ENCODE measurements at regions not wholly inside any gene's neighbourhood (a gene's known extent, or its start where the extent isn't known, plus 50 kb on each side); places are given as distances from the start of the nearest gene placed in this dataset.

DNA sequence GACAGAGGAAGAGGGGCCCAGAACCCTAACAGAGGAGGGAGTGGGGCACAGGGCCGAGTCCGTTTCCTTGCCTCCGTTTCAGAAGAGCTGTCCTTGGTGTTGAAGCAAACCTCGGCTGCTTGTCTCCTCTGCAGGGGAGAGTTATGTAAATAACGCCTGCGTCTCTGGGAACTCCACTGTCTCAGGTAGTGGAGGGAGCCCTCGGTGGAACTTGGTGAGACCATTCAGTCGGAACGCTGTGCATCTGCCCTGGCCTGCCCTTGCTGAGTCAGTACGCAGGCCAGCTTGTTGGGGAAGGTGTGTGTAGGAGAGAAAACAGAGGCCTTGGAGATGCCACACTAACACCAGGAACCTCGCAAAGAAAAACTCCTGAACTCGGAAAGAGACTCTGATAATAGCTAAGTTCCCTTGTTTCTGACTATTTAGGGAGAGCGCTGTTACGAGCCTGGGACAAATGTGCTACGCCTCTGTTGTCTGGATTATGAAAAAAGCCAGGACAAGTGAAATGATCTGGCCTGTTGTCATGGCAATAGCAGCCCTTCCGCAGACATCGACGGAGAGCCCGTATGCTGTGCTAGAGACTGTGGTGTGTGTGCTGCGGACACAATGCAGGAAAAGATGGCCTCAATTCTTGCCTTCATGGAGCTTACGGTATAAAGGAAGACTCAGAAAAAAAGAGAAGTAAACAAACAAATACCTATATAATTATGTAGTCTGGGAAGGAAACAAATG lies 94.6 kb upstream of the AKT3 start:
- Histone ChIP-seq H3K9me3 (no peaks in the 10 kb centered on the region), H3K4me1 (no peaks in the 10 kb centered on the region), H3K27ac (no peak overlapping the region), H3K36me3 (no peaks in the 10 kb centered on the region), H3K27me3 (no peaks in the 10 kb centered on the region), H3K4me3 (no peak overlapping the region)
- WGBS (ENCODE audit: insufficient coverage, low coverage, low lambda C conversion rate, missing lambda C conversion rate), result 52% methylated on average over 19 of the region's 21 CpGs
- TF ChIP-seq CTCF (IDR thresholded peaks at IDR 0.05) (no peak), POLR2A (IDR thresholded peaks at IDR 0.05) (no peak)
- no peak for DNase-seq
- intact Hi-C loops (cut with DNase I), result no loop called here
- ATAC-seq, result no peak

DNA sequence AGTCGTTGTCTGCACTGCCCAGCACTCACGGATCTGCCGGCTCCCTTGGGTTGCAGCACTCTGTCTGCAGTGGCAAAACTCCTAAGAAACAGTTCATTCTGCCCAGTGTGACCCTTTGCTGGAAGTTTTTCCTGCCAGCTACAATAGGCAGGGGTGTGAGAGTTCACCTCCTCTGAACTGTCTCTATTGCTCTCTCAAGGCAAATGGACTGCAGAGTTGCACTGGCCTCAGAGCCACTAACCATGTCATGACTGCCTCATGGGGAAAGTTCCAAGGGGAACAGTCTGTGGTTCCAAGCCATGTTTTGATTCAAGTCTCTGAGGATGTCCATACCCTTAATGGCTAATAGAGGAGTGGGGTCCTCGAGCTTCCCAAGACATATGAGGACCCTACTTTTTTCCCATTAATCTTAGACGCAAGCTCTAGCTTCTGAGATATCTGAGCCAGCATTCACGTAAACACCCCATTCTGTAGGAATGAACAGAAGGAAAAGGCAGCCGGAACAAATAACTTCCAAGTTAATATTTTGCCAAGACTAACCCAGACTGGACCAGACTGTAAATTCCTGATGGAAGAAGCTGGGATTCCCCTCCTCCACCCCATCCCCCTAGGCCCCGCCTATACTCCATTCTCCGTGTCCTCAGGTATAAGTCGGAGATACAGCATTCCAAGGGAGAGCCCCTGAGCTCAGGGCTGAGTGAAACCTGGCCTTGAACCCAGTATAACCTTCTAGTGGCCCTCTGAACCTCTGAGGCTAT lies 93.8 kb upstream of the AKT3 start:
- ATAC-seq (no peak), DNase-seq (no peak)
- Histone ChIP-seq H3K36me3 (no peaks in the 10 kb centered on the region), H3K9me3 (no peaks in the 10 kb centered on the region), H3K27ac (no peak overlapping the region), H3K4me3 (no peak overlapping the region), H3K27me3 (no peaks in the 10 kb centered on the region), H3K4me1 (no peaks in the 10 kb centered on the region)
- TF ChIP-seq POLR2A (IDR thresholded peaks at IDR 0.05) (no peak), CTCF (IDR thresholded peaks at IDR 0.05) (no peak)
- intact Hi-C loops (cut with DNase I), result no loop called here
- 37% methylated on average over 8 of the region's 10 CpGs for WGBS (ENCODE audit: insufficient coverage, low coverage, low lambda C conversion rate, missing lambda C conversion rate)

DNA sequence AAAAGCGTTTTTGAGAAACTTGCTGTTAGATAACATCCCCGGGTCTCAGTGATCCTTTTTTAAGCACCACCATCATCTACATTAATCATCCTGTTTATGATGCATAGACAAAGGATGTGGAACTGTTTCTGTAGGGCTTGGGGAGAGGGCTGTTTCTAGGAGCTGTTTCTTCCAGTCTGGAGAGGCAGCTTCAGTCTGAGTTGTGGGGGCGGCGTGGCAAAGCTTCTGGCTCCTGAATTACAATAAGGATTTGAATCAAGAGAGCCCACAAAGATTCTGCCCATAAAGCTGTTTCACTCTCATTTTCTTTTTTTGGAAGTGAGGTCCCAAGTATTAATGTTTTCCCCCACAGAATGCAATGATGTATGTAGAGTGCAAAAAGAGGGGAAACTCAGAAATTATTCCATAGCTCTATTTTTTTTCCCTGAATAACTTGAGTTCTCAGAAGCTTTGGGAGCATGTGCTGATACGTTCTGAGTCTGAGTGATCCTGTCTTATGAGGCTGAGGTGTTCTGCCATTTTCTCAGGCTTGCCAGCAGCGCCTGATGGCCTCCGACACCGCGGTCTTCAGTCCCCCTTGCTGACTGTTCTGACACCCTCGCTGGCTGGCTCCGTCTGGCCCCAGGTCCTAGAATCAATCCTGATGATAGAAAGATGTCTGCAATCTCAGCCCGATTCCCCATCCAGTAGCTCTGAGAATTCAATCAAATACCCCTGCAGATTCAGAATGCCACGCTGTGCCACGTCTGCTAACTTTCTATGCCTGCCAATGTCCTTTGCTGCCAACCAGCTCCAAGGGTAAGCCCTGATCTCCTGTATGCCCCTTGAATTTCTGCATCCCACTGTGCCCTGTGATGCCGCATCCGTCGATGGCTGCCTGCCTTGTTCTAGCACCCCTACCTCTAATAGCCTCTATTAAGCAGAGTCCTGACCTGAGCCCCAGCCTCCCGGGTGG lies 92.4 kb upstream of the AKT3 start:
- H3K4me3 ChIP-seq, result no peak overlapping the region
- no peaks in the 10 kb centered on the region for H3K9me3 ChIP-seq
- TF ChIP-seq POLR2A (IDR thresholded peaks at IDR 0.05) (no peak), CTCF (IDR thresholded peaks at IDR 0.05) (no peak)
- no peak overlapping the region for H3K27ac ChIP-seq
- 73% methylated on average over 14 of the region's 18 CpGs for WGBS (ENCODE audit: insufficient coverage, low coverage, low lambda C conversion rate, missing lambda C conversion rate)
- no peaks in the 10 kb centered on the region for H3K4me1 ChIP-seq
- intact Hi-C loops (cut with DNase I), result no loop called here
- DNase-seq, result no peak
- no peaks in the 10 kb centered on the region for H3K36me3 ChIP-seq
- no peaks in the 10 kb centered on the region for H3K27me3 ChIP-seq
- no peak for ATAC-seq

- Histone ChIP-seq H3K4me3 (no peak overlapping the region), H3K27me3 (no peaks in the 10 kb centered on the region), H3K27ac (no peak overlapping the region), H3K4me1 (no peaks in the 10 kb centered on the region), H3K36me3 (no peaks in the 10 kb centered on the region), H3K9me3 (no peaks in the 10 kb centered on the region)
- ATAC-seq, result no peak
- intact Hi-C loops (cut with DNase I), result no loop called here
- WGBS (ENCODE audit: insufficient coverage, low coverage, low lambda C conversion rate, missing lambda C conversion rate), result 43% methylated on average over 5 of the region's 6 CpGs
- no peak for DNase-seq
- TF ChIP-seq CTCF (IDR thresholded peaks at IDR 0.05) (no peak), POLR2A (IDR thresholded peaks at IDR 0.05) (no peak)
Measured at GRCh38 chr1:243940451-243940850, 90.4 kb upstream of the AKT3 start.
